Tibial artery (tissue), 4 donors: ENCODE measurements at regions not wholly inside any gene's neighbourhood (a gene's known extent, or its start where the extent isn't known, plus 50 kb on each side); places are given as distances from the start of the nearest gene placed in this dataset.
"Not testable (repeated sequence)": the region's sequence is repeated elsewhere in the genome, so short reads cannot be mapped to it uniquely, and the experiment has no call there.

Source experiments
- DNase-seq, 2 donors: peaks; one replicate each; pipeline ENCODE4 v3.0.0-alpha.2; 2019
- H3K27ac ChIP-seq, 2 donors: fragments of 200-600 bp; sonication (generic) in 1 of 2; 1 replicate in 1 of 2; 2 replicates in 1 of 2; pipeline ENCODE4 v1.5.1; 2018 to 2019; ENCODE audit warnings: mild to moderate bottlenecking in 1 of 2
- H3K27me3 ChIP-seq, 2 donors: fragments of 200-600 bp; sonication (generic) in 1 of 2; one replicate each; pipeline versions ENCODE4 v1.5.1 to v1.6.0; 2016 to 2019
- H3K36me3 ChIP-seq, 3 donors: fragments of 200-600 bp; sonication (generic) in 2 of 3; one replicate each; pipeline ENCODE4 v1.5.1; 2016 to 2019; ENCODE audit warnings: mild to moderate bottlenecking in 2 of 3
- H3K4me1 ChIP-seq, 4 donors: fragments of 200-600 bp; sonication (generic) in 2 of 4; 1 replicate in 3 of 4; 2 replicates in 1 of 4; pipeline ENCODE4 v1.5.1; 2016 to 2019
- H3K4me3 ChIP-seq, 2 donors: fragments of 200-600 bp; sonication (generic) in 1 of 2; 1 replicate in 1 of 2; 2 replicates in 1 of 2; pipeline ENCODE4 v1.5.1; 2018 to 2019; ENCODE audit warnings: mild to moderate bottlenecking in 2 of 2
- H3K9me3 ChIP-seq, 3 donors: fragments of 200-600 bp; sonication (generic) in 1 of 3; one replicate each; pipeline ENCODE4 v1.5.1; 2016 to 2019
- CTCF ChIP-seq, 2 experiments: fragments of 200-600 bp in 1 of 2; fragments of 450-650 bp in 1 of 2; IDR thresholded peaks; one replicate each; pipeline ENCODE4 v1.5.1; 2017 to 2019; ENCODE audit warnings: antibody characterized with exemption in 2 of 2, mild to moderate bottlenecking in 1 of 2, moderate library complexity in 1 of 2
- intact Hi-C: fragments of 100-400 bp; cut with DNase I; formaldehyde crosslinking; loops from one replicate; pipeline ENCODE4 v1.15.0; 2023; ENCODE audit warnings: low total_unique reads

GRCh38 chr15:91356083-91356482 lies 256.0 kb downstream of the SV2B start:
- no peak for TF ChIP-seq CTCF (IDR thresholded peaks at IDR 0.05)
- Histone ChIP-seq H3K27ac (no peak overlapping the region), H3K4me3 (no peak overlapping the region), H3K36me3 (no peaks in the 10 kb centered on the region), H3K4me1 (no peaks in the 10 kb centered on the region), H3K27me3 (no peaks in the 10 kb centered on the region), H3K9me3 (no peaks in the 10 kb centered on the region)
- intact Hi-C loops = no loop called here
- DNase-seq = no peak

DNA sequence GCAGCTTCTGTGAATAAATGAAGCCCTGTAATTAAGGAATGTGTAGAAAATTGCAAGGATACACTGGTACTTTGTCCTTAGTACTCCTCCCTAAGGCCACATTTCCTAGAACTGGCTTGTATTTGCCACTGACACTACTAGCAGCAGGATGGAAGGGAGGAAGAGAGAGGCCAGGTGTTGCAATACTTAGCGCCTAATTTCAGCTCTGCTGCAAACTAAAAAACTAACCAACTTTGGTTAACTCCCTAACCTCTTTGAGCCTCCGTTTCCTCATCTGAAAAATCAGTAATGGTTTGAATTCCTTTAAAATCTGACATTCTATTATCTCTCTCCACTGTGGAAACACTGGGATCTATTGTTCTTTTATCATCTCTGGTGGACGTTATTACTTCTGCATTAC lies 257.0 kb downstream of the SV2B start:
- Histone ChIP-seq H3K27ac (no peak overlapping the region), H3K9me3 (no peaks in the 10 kb centered on the region), H3K4me1 (no peaks in the 10 kb centered on the region), H3K4me3 (no peak overlapping the region), H3K27me3 (no peaks in the 10 kb centered on the region), H3K36me3 (no peaks in the 10 kb centered on the region)
- no peak for TF ChIP-seq CTCF (IDR thresholded peaks at IDR 0.05)
- intact Hi-C loops = no loop called here
- DNase-seq = no peak

DNA sequence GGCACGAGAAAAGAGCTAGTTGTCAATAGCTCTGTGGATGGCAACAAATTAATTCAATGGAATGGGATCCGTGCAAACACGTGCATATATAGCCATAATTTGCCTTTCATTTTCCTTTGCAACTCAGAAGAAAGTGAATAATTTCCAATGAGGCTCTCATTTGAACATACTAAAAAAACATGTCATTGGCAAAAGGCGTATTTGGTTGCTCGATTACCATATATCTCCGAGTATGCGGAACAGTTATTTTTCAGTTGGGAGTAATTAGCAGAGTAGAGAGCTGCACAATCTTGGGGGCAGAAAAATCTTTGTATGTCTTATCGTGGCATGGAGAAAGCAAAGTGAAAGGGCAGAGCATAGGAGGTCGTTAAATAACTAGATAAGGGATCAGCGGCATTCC lies 257.4 kb downstream of the SV2B start:
- no peaks in the 10 kb centered on the region for H3K4me1 ChIP-seq
- TF ChIP-seq CTCF (IDR thresholded peaks at IDR 0.05) = no peak
- H3K27me3 ChIP-seq = no peaks in the 10 kb centered on the region
- H3K27ac ChIP-seq = no peak overlapping the region
- no peak overlapping the region for H3K4me3 ChIP-seq
- H3K36me3 ChIP-seq = no peaks in the 10 kb centered on the region
- intact Hi-C loops = no loop called here
- no peak for DNase-seq
- no peaks in the 10 kb centered on the region for H3K9me3 ChIP-seq

GRCh38 chr15:91358405-91358804 lies 258.3 kb downstream of the SV2B start:
- no peak for TF ChIP-seq CTCF (IDR thresholded peaks at IDR 0.05)
- Histone ChIP-seq H3K36me3 (no peaks in the 10 kb centered on the region), H3K27me3 (no peaks in the 10 kb centered on the region), H3K4me1 (no peaks in the 10 kb centered on the region), H3K4me3 (no peak overlapping the region), H3K9me3 (no peaks in the 10 kb centered on the region), H3K27ac (no peak overlapping the region)
- intact Hi-C loops = no loop called here
- no peak for DNase-seq

DNA sequence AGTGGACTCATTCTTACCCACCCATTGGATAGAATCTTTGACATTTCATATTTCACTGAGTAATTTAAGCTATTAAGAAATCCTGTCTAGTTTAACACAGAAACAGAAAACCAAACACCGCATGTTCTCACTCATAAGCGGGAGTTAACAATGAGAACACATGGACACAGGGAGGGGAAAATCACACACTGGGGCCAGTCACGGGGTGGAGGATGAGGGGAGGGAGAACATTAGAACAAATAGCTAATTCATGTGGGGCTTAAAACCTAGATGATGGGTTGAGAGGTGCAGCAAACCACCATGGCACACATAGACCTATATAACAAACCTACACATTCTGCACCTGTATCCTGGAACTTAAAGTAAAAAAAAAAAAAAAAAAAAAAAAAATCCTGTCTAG lies 261.6 kb downstream of the SV2B start:
- H3K27ac ChIP-seq, H3K27me3 ChIP-seq, H3K9me3 ChIP-seq, intact Hi-C loops, H3K4me1 ChIP-seq, DNase-seq, H3K36me3 ChIP-seq, H3K4me3 ChIP-seq: not testable (repeated sequence)

DNA sequence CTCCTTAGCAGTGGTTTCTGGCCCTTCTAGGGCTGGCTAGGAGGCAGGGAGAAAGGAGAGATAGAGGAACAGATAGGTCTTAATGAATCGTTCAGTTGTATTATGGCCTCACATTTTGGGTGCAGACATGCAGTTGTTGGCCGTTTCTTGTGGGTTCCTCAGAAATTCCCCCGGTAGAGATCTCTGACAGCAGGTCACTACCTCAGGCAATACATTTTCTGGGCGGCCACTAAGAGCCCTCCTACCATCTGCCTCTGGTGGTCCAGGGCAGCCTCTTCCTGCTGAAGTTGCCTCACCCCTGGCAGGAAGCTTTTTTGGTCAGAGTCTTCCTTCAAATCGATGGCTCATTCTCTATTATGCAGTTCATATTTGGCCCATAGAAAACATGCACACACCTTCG lies 266.1 kb downstream of the SV2B start:
- no peak for TF ChIP-seq CTCF (IDR thresholded peaks at IDR 0.05)
- no peak for DNase-seq
- Histone ChIP-seq H3K9me3 (peaks cover 0 to 6% (median 0%) of the 10 kb centered on the region in 3 donors), H3K27me3 (no peaks in the 10 kb centered on the region), H3K36me3 (no peaks in the 10 kb centered on the region), H3K4me3 (no peak overlapping the region), H3K4me1 (no peaks in the 10 kb centered on the region), H3K27ac (no peak overlapping the region)
- intact Hi-C loops = no loop called here
